Heart left ventricle (tissue), 13 donors: ENCODE measurements at regions not wholly inside any gene's neighbourhood (a gene's known extent, or its start where the extent isn't known, plus 50 kb on each side); places are given as distances from the start of the nearest gene placed in this dataset.

Experiments
- CTCF ChIP-seq, 12 donors: fragments of 200-600 bp; sonication (generic) in 4 of 12; IDR thresholded peaks; one replicate each; pipeline versions ENCODE4 v1.5.0 to v1.8.0; 2018 to 2022; ENCODE audit warnings: antibody characterized with exemption in 12 of 12, mild to moderate bottlenecking in 5 of 12
- POLR2A ChIP-seq, 2 donors: fragments of 450-650 bp; IDR thresholded peaks; one replicate each; pipeline ENCODE4 v1.6.1; 2017; ENCODE audit warnings: antibody characterized with exemption in 2 of 2, mild to moderate bottlenecking in 2 of 2, moderate library complexity in 2 of 2
- donor health status: ischemic (EF 13 %, LVEDD 7.1; RV severe dilation, severe dysfunction).
- donor health status: DM: no; HTN: yes; CAD: no.
- donor health status: DM: no; HTN: no; CAD: no.
- donor health status: ischemic (EF 25% LVEDD 6.9; RV normal size, moderate dysfunction).
- donor health status: ischemic (EF 25% LVEDD 5.7; RV mildly dilated, moderate dysfunction).
- donor health status: ischemic (EF 35%, LVEDD 5.7; RV mildly dilated, moderate dysfunction).
- donor health status: nonischemic (EF 11% LVEDD 7.7; RV severe dilation, severe dysfunction).
- donor health status: DM: yes; HTN: yes; CAD: no.
- donor health status: PGD.
- donor health status: ischemic (EF 29% LVEDD 5.4; RV normal size, mild dysfunction).
- donor health status: nonischemic (EF 23%, LVEDD 6.1; RV moderate dilation, normal function).

DNA sequence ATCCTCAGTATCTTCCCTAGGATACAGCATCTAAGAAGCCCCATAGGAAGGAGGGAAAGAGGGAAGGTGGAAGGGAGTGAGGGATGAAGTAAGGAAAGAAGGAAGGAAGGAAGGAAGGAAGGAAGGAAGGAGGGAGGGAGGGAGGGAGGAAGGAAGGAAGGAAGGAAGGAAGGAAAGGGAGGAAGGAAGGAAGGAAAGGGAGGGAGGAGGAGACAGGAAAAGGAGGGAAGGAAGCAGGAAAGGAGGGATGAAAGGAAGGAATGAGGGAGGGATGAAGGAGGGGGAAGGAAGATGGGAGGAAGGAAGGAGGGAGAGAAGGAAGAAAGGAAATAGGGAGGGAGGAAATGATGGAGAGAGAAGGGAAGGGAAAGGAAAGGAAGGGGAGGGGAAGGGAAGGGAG is 455.6 kb upstream of the ZMIZ1 start:
- no peak for TF ChIP-seq CTCF (IDR thresholded peaks at IDR 0.05)
- TF ChIP-seq POLR2A (IDR thresholded peaks at IDR 0.05): no peak
